Fibroblast of villous mesenchyme (primary cell): ENCODE measurements at regions not wholly inside any gene's neighbourhood (a gene's known extent, or its start where the extent isn't known, plus 50 kb on each side); places are given as distances from the start of the nearest gene placed in this dataset.
A peak's percentile ranks its signal among the peaks of the same experiment; 100 is the strongest.

Experiments used
- DNase-seq: peaks from one replicate; pipeline ENCODE4 v3.0.0-alpha.2; 2010; ENCODE audit warnings: low read depth
- H3K4me3 ChIP-seq: 2 replicates; pipeline ENCODE4 v1.5.1; 2011; ENCODE audit warnings: low read depth, mild to moderate bottlenecking, low read length
- TF ChIP-seq, protein P1 (sequence below): IDR thresholded peaks from 2 replicates; pipeline ENCODE4 v1.5.1; 2012; ENCODE audit warnings: low read depth, mild to moderate bottlenecking, low read length; ENCODE audit not compliant: insufficient read depth

GRCh38 chr4:14864365-14865030, 137.8 kb upstream of the CPEB2 start:
- no peak overlapping the region for H3K4me3 ChIP-seq
- DNase-seq = no peak
- TF ChIP-seq, protein P1, sequence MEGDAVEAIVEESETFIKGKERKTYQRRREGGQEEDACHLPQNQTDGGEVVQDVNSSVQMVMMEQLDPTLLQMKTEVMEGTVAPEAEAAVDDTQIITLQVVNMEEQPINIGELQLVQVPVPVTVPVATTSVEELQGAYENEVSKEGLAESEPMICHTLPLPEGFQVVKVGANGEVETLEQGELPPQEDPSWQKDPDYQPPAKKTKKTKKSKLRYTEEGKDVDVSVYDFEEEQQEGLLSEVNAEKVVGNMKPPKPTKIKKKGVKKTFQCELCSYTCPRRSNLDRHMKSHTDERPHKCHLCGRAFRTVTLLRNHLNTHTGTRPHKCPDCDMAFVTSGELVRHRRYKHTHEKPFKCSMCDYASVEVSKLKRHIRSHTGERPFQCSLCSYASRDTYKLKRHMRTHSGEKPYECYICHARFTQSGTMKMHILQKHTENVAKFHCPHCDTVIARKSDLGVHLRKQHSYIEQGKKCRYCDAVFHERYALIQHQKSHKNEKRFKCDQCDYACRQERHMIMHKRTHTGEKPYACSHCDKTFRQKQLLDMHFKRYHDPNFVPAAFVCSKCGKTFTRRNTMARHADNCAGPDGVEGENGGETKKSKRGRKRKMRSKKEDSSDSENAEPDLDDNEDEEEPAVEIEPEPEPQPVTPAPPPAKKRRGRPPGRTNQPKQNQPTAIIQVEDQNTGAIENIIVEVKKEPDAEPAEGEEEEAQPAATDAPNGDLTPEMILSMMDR = no peak

GRCh38 chr4:14865031-14865366, 137.3 kb upstream of the CPEB2 start:
- TF ChIP-seq, protein P1 = no peak
- no peak for DNase-seq
- no peak overlapping the region for H3K4me3 ChIP-seq

DNA sequence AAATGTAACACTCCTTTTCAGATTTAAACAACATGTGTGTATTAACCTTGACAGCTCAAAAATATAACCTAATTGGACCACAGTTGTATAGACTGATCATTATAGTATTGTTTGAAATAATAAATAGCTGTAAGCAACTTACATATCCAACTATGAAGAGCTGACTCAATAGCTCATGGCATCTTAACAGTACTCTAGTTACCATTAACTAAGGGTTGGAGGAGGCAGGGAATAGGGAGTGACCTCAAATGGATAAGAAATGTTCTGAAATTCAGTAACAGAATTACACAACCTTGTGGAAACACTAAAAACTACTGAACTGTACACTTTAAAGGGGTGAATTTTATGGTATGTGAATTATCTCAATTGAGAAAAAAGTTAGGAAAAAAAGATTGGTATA, 136.5 kb upstream of the CPEB2 start:
- TF ChIP-seq, protein P1 = no peak
- no peak for DNase-seq
- H3K4me3 ChIP-seq = no peak overlapping the region

DNA sequence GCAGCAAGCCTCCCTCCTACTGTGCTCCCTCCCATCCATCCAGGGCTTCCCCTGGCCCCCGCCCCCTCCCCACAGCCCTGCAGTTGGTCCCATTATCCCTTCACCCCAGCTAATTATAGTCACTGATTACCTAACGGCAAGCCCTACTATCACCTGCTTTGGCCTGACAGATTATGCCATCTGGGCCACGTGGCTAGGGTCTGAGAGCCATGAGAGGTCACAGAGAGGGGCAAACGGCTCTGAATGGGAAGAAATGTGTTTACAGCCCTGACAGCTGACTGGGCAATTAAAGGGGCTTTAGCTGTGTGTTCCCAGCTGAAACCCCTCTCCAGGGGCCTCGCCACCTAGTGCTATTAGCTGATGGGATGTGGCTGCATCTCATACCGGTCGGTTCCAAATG, 134.4 kb upstream of the CPEB2 start:
- TF ChIP-seq, protein P1 = no peak
- H3K4me3 ChIP-seq = no peak overlapping the region
- DNase-seq = no peak

DNA sequence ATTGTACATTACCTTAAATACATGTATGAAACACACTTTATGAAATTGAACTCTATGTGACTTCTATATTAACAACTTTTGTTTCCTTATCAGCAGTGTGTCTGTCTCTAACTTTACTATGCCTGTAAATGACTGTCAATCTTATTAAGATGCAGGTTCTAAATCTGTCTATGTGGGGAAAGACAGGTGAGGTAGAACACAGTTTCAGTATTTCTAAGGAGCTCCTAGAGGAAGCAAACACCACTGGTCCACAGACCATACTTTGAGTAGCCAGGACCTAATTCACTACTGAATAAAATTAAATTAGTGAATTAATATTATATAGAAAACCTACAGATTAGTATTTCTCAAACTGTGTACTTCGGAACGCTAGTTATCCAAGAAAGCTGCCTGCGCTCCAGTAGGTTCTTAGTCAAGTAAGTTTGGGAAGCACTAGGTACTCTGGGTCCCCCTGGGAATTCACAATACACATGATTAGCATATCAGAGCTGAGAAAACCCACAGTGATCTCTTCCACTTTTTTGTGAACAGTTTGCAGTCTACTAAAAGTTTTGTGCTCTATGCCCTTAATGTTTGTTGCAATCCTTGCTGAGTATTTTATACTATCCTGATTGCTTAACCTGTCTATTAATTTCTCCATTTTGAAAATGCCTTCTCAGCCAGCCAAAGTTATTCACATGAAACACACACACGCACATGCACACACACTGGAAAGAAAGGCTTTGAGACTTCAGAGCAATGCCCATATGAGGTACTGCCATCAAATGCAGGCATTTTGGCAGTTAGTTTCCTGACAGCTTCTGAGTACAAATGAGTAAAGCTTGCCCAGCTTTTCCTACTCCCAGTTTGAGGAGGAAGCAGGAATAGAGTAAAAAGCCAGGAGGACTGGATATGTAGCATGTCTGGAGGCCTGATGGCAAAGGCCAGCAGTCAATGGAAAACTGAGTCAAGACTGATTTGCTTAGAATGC, 133.6 kb upstream of the CPEB2 start:
- H3K4me3 ChIP-seq = no peak overlapping the region
- no peak for DNase-seq
- TF ChIP-seq, protein P1 = no peak

DNA sequence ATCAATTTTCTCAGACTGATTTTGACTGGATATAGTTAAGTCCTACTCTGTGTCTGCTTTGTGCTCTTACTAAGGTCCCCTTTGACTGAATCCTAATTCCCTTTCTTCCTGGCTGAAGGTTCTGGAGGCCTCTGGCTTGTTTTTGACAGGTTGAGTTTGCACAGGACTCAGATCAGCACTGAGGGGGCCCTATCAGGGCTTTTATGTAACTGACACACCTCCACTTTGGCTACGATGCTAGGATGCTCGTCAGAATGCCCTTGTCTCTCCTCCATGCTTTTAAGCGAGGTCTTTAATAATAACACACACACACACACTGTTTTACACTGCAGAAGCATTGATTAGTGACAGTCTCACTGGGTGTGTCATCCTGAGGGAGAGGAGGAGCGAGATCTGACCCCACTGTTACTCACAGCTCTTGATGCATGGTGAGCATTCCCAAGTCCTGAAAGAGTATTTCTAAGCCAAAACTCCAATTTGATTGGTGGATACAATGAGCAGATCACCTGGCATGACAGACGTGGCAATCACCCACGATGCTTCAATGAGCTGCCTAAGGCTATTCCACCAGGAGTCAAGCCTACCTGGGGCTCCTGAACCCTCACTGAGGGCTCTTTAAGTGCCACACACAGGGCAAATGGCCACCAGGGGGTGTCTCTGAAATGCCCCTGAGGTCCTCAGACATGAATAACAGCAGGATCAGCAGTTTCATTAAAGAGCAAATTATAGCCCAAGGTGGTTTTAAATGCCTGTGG, 130.4 kb upstream of the CPEB2 start:
- no peak for DNase-seq
- H3K4me3 ChIP-seq = no peak overlapping the region
- TF ChIP-seq, protein P1 = peak; percentile 24
